D341Med (cell line): ENCODE measurements at regions not wholly inside any gene's neighbourhood (a gene's known extent, or its start where the extent isn't known, plus 50 kb on each side); places are given as distances from the start of the nearest gene placed in this dataset.

Experiments used
- DNase-seq: peaks from one replicate; pipeline ENCODE4 v3.0.0; 2012; ENCODE audit warnings: low spot score

DNA sequence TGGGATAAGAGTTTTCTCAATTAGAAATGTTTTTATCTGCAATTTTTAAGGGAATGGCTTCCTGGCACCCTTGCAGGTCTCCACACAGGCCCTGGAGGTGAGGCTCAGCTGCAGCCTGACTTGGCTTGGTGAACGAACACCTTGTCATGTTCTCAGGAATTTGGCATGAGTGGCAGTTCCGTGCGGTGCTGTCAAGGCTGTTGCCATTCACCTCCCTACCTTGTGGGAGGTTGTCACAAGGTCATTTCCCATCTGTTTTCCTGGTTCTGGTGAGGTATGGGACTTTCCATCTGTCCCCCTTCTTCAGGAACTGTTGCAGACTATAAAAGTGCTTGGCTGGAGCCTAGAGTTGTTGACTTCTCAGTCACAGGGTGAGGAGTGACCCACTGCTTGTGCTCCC, 82.9 kb downstream of the ELOVL4 start:
- no peak for DNase-seq

DNA sequence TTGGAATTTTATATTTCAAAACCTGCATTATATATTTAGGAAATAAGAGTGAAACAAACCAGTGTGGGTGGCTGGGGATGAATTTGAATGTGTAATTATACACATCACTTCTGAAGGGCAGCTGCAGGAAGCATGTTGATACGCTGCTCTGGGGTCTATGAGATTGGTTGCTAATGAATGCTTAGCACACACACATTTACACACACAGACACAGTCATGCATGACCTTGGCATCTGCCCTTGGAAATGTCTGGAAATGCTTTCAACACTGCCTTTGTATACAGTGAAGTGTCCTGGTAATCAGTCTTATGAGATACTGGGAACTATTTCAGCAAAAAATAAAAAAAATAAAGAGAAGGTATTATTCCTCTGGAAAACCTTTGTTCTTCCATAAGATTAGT, 83.4 kb downstream of the ELOVL4 start:
- no peak for DNase-seq

DNA sequence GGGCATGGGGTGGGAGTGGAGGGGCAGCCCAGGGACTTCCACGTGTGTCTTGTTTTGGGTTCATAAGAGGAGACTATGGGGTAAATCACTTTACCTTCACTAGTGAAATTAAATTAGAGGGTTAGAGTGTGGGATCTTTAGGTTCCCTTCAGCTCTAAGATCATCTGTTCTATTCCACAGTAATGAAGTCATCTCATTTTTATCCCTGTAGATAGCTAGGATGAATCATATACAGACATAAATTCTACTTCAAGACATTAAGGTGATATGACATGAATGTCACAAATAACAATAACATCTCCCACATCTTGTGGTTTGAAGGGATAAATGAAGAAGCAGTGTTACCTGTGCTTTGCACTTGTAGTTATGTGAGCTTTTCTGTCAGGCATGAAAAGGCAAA, 83.8 kb downstream of the ELOVL4 start:
- no peak for DNase-seq

DNA sequence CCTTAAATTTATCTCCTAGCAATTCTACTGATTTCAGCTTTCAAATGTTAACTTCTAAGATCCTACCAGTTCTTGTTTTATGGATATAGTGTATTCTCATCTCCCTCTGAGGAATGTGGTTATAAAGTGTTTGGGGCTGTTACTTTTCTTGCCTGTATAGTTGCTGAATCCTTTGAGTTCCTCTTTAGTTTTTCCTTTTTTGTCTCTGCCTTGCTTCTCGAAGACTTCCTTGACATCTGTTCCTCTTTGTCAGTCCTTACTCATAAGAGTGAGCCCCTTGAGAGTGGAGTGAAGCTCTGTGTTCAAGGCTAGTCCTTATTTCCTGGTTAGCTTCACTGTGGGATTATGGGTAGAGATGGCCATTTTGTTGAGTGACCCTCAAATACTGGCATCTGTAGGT, 84.6 kb downstream of the ELOVL4 start:
- DNase-seq: no peak

DNA sequence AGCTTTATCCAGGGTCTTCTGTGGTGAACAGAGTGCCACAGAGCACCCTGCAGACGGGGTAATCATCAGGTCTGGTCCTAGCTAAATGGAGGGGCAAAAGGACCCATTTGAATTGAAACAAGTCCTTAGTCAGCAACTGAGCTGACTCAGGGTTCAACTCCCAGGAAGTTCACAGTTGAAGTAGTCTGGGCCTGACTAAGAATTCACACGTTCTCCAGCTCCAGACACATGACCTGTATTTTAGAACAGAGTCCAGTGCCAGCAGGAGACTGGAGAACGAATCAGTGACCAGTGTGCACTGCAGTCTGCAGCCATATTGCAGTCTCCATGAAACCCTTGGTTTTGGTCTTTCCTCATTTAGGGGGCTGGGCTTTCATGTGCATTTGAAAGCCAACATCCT, 85.2 kb downstream of the ELOVL4 start:
- no peak for DNase-seq

DNA sequence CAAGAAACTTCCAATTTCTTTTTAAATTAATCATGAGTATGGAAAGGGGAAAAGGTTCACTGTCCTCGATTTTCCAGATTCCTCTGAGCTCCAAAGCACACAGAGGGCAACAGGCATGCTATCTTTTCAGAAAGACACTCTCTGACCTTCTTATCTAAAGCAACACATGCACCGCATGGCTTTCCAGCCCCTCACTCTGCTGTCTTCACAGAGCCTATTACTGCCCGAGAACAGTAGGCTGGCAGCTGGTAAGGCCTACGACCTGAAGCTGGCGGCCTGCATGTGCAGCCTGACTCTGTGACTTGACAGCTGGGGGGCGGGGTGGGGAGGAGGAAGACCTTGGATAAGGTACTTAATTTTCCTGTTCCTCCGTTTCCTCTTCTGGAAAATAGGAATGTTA, 86.3 kb downstream of the ELOVL4 start:
- DNase-seq: no peak

DNA sequence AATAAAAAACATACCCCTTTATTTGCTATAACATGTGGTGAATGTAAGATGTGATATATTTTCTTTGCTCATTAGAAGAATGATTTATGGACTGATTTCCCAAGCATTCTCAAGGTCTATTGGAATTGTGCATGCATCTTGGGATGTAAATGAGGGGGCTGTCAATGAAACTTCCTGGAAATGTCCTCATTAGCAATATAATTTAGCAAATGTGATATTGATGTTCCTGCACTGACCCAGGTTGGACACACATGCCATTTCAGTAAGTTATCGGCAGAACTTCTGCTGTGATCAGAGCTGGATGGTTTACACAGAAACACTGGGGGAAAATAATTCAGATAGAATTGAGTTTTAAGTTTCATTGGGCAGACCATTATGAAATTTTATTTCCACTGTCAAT, 99.9 kb downstream of the ELOVL4 start:
- DNase-seq: no peak

DNA sequence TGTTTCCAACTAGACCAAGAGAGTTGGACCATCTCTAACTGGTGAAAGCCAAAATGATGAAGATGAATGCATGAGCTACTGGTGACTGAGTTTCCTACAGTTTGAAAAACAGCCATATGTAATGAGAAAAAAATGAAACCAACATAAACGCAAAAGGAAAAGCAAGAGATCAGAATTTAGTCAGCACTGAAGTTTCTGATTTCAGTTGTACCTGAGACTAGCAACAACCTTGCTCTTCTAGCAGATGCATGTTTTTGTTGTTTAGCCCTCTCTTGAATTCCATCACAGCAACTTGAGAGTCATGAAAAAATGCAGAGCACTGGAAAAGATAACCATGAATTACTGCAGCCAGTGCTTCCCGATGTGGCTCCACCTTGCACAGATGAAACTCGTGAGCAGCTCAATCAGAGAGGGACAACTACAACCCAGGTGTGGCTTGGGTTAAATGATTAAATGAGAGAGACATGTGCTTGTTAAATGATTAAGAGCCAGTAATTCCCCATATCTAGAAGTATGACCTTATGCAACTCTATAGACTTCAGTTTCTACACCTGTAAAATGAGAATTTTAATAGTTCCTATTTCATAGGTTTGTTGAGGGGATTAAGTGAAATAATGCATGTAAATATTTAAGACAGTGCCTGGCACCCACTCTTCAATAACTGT, 104.8 kb downstream of the ELOVL4 start:
- no peak for DNase-seq

DNA sequence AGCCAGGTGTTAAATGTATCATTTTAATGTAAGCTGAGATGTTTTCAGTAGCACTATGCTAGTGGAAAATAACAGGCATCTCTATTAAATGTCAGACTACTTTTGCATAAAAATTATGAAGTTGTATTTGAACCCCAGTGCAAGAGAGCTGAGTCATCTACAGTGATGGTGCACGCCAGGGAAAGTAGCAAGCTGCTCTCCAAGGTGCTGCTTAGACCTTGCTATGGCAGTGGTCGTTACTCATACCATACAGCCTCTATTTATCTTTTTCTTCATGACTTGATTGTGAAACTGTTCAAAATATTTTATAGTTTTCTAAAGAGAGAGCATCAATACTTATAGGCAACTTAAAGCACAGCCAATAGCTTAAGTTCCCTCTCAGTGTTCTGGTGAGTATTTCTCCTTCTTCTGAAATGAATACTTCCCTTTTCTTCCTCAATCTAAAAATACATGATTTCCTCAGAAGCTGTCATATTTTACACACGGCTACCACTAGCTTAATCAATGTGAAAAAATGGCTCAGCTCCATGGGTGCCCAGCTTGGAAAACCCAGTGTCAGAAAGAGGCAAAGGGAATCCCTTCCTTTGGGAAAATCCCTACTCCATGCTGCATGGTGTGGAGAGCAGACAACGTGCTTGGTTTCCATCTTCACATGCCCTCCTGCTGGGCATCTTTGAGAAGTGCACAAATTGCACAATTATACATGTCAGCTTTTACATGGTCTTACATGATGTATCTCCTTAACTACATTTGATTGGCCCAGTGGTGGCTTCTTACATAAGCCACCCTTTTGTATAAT, 105.6 kb downstream of the ELOVL4 start:
- DNase-seq: no peak

DNA sequence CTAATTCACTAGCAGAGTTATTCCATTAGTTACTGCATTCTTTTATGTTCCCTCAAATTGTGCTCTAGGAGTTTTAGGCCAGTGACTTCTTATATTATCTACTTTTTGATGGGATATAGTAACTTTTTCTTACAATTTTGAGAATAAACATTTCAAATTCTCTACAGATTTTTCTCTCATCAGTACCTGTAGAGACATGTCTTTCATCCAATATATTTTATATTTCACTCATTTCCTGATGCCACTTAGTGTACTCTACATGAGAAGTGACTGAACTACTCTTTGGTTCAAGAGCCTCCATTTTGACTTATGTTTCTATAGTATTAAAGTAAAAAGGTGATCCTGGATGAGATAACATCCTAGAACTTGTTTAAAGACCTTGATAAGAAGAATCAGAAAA, 108.5 kb downstream of the ELOVL4 start:
- no peak for DNase-seq

DNA sequence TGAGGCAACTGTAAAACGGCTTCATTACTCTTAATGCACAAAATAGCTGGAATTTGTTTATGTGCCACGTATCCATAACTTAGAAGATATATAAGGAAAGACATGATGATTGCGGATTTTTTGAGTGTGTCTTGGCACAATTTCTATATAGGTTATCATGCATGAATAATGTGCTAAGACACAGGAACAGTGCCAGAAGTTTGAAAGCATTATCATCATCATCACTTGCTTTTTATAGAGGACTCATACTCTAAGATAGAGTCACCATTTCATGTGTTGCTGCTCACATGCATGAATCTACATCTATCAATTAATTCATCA, 113.4 kb downstream of the ELOVL4 start:
- DNase-seq: no peak

DNA sequence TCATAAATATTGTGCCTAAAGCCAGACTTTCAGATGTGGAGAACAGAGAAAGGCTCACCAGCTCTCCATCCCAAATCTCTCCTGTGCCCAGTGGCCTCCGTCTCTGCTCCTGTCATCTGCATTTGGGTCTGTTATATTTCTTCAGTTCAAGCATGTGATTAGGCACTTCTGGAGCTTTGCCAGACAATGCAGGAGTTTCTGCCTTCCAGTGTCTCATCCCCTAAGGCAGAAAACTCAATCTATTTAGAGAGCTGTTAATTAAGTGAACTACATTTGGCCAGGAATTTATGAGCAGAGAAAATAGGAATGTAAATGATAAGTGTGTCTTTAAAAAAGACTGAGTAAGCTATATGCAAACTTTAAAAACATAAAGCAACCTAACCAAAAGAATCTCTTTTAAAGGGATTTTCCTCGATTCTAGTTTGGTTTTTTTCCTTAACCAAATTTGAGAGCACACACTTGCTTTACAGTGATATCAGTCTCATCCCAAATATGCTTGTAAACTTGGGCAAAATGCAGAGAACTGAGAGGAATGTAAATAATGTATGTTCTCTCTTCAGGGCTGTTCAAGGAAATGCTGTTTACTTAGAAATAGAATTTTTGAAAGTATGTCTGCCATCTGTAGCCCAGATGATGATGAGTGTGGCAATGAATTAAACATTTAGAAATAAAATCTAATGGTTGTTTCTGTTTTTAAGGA, 113.9 kb downstream of the ELOVL4 start:
- DNase-seq: no peak

DNA sequence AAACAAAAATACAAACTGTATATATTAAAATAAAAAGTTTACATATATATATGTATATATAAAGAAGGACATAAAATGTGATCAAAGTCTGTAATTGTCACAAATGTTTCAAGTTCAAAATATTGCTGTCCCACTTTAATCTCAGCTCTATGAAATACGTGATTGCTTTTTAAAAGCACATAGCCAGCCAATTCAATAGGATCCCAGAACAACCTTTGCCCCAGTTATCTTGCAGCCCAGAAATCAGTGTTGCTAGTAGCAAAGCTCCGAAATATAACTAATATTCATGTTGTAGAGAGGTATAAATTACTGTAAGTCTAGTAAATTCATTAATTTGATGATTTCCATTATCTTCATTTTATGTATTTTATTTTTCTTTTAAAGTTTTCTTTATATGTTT, 114.6 kb downstream of the ELOVL4 start:
- DNase-seq: no peak

DNA sequence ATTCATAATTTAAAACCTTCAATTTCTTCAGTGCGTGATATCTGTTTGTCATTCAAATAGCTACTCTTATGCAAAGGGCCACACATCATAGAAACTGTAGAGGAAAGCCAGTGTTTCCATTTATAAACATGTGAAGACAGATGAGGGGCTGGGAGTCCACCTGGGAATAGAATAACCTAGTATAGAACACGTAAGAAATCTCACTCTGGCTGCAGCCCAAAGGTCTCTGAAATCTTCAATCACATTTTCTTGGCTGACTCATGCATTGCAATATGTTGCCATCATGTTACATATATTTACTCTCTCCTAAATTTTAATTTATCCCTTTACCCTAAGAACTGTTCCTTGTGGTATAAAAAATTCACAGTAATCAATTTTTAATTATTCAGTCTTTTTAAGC, 123.2 kb downstream of the ELOVL4 start:
- DNase-seq: no peak

DNA sequence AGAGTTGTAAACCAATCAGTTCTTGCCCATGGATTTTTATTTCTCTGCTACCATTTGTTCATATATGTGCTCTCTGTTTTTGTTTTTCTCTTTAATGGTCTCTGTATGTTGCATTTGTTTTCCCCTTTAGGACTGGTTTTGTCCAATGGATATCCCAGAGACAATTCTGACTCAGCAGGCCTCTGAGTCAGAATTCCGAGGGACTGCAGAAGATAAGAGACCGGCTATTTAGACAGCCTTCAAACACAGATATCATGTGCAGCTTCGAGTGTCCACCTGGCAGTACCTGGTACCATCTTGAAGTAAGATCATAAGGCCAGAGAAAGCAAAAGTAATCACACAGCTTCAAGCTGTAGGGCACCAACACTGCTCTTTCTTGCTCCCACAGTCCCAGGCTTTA, 125.5 kb downstream of the ELOVL4 start:
- no peak for DNase-seq

DNA sequence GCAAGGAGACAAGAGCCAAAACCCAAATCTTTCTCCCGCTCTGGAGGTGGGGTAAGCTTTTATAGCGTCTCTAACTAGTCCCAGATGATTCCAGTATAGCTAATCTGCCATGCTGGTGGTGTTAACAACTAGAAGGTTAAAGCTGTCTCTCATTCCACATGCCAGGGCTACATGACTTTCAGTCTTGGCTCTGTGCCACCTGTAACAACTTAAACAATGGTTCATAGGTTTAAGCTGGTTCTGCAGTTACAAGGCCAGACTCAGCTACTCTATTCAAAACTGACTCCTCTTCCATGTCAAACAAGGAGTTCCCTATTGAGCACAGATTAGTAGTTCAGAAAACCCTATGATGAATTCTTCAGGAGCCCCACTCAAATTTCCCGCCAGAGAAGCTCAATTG, 128.9 kb downstream of the ELOVL4 start:
- DNase-seq: no peak

DNA sequence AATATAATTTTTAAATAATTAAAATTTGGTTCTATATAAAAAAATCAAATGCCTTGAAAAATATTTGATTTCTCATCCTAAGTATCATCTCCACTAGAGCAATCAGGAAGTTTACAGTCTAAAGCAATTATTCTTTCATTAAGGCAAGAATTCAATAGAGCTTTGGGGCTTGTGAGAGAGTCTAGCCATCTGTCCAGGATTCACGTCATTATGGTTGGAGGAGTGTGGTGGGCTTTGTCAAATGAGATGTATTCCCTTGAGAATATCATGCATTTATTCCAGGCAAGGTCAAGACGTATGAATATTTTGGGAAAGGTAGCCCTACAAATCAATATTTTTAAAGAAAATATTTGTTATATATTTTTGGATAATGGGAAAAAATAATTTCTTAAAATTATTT, 132.4 kb downstream of the ELOVL4 start:
- no peak for DNase-seq

DNA sequence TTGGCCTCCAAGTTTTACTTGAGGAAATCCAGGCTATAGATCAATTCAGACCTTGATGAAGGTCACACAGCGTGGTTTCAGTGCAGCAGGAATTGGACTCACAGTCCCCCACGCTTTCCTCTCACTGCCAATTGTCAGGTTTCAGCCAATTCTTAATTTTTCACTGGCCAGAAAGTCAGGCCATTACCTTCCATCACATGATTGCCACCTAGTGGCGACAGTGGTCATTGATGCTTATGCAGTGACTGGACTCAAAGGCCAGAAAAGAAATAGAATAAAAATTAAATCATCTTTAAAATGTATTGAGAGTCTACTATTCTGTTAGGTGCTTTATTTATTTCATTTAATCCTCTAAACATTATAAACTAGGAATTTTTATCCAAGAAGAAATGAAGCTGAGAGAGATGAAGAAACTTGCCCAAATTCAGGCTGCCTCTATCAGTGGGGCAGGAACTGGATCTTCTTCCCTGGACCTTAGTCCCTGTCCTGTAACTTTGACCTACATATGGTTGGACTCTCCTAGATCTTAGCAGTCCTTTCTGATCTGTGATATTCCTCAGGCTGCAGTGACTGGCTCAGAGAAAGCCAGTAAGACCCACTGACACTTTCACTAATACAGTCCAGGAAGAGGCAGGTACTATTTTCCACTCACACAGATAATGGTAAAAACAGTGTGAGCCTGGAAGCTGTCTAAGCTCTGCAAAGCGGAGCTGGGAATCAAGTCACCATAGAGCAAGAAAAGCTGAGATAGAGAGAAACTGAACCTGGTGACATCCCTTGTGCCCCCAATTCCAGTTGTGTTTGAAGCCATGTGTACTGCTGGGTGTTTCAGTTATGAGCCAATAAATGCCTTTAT, 133.3 kb downstream of the ELOVL4 start:
- peak; percentile 60 for DNase-seq

DNA sequence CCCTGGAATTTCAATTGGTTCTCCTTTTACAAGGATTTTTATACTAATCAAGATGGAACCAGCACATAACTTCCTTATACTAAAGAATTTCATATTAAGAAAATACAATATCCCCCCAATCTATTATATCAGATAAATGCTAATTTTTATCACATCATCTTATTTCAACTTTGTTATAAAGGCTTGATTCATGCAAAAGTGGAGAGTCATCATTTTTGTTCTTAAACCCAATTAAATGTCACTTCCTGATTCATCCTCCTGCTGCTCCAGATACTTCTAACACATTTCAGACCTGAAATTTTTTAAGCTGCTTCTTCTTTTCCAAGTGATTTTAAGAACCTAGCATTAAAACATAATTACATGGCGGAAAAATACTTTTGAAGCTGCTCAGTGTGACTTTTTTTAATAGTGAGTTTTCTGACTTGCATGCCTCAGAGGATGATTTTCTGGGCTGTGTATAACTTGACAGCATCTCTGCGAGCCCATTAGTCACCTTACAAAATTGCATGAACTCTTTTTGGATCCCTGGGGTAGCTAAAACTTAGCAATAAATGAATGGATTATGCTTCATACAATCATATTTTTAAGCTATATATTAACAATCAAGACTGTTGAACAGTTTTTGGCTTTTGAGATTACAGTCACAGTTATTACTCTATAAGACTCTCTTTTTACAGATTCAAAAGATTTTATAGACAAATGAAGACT, 134.1 kb downstream of the ELOVL4 start:
- DNase-seq: no peak

DNA sequence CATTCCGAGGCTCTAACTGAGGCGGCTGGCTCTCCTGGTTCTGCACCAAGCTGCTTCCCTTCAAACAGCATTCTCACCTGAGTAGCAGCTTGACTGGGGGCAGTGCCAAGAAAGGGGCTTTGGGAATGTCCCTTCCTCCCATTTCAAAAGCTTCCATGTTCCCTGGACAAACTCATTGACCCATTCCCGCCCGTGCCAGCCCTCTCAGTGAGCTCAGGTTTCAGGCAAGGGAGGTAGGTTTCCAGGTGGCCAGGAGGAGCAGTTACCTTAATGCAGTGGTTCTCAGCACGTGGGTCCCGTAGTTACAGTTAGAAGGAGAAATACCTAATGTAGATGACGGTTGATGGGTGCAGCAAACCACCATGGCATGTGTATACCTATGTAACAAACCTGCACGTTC, 135.2 kb downstream of the ELOVL4 start:
- no peak for DNase-seq

DNA sequence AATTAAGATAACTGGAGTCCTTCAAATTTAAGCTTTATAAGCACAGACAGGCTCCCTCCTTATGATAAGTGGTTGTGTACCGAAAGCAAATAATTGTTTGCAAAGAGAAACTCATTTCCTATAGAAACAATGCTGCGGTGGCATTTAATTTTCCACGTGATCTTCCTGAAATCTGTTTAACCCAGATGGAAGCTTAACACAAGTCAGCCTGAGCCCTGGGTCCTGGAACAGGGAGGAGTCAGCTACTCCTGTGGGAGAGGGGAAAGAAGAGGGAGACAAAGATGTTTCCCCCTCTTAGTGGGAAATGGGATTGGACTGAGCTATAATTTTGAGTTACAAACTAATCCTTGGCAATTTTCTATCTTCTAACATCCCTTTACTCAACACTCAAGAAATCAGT, 136.5 kb downstream of the ELOVL4 start:
- DNase-seq: peak; percentile 39

DNA sequence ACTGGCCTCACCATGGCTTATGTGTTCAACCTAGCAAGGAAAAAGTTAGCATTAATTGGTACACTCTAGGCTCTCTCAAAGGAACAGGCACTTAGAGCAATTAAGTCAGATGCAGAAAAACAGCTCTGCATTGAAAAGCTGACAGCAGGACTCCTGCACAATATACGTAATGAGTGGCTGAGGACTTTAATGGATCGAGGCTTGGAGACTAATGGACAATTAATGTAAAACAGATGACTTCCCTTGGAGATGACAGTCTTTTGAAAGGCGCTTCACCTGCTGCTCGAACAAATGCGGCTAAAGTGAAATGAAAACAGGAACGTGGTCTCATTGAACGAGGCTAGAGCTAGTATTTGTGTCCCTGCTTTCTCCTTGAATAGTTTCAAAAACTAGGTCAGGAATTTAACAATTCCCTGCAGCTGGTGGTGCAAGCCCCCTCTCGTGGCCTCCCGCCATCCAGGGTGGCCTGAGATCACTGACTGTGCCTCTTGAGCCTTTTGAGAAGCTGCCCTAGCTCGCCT, 137.1 kb downstream of the ELOVL4 start:
- no peak for DNase-seq
